ENCODE measurements at regions not wholly inside any gene's neighbourhood (a gene's known extent, or its start where the extent isn't known, plus 50 kb on each side); places are given as distances from the start of the nearest gene placed in this dataset.
A peak's percentile ranks its signal among the peaks of the same experiment; 100 is the strongest.
"Not testable (repeated sequence)": the region's sequence is repeated elsewhere in the genome, so short reads cannot be mapped to it uniquely, and the experiment has no call there.

GRCh38 chr20:7144464-7144863, 377.0 kb downstream of the BMP2 start:
- Mint-ChIP-seq H3K4me1 (no peaks in the 10 kb centered on the region), H3K36me3 (no peaks in the 10 kb centered on the region), H3K27ac (no peak overlapping the region)

GRCh38 chr20:7146552-7147219, 379.2 kb downstream of the BMP2 start:
- Mint-ChIP-seq H3K4me1 (no peaks in the 10 kb centered on the region), H3K36me3 (no peaks in the 10 kb centered on the region), H3K9me3 (peaks cover 0 to 5% (median 0%) of the 10 kb centered on the region in 7 donors), H3K27ac (no peak overlapping the region), H3K27me3 (no peaks in the 10 kb centered on the region), H3K4me3 (peak overlapping the region in 1 of 8 donors; percentile 35)
- ATAC-seq (ENCODE audit: low read depth in 2 of 2) (no peak), DNase-seq (no peak)

More at GRCh38 chr20:7144464-7144863, 377.0 kb downstream of the BMP2 start:
- no peak for ATAC-seq (ENCODE audit: low read depth in 2 of 2)
- no peak for DNase-seq
- Mint-ChIP-seq H3K27me3 (no peaks in the 10 kb centered on the region), H3K9me3 (peaks cover 0 to 5% (median 0%) of the 10 kb centered on the region in 7 donors), H3K4me3 (no peak overlapping the region)

GRCh38 chr20:7147220-7147601, 379.7 kb downstream of the BMP2 start:
- DNase-seq (no peak), ATAC-seq (ENCODE audit: low read depth in 2 of 2) (no peak)
- no peaks in the 10 kb centered on the region for H3K27me3 Mint-ChIP-seq
- peak overlapping the region in 1 of 8 donors; percentile 35 for H3K4me3 Mint-ChIP-seq
- H3K27ac Mint-ChIP-seq, result no peak overlapping the region
- H3K36me3 Mint-ChIP-seq, result no peaks in the 10 kb centered on the region
- H3K9me3 Mint-ChIP-seq, result peaks cover 0 to 5% (median 0%) of the 10 kb centered on the region in 7 donors
- no peaks in the 10 kb centered on the region for H3K4me1 Mint-ChIP-seq

GRCh38 chr20:7151676-7152470, 384.4 kb downstream of the BMP2 start:
- ATAC-seq (ENCODE audit: low read depth in 2 of 2) (no peak), DNase-seq (no peak)
- H3K4me1 Mint-ChIP-seq, result no peaks in the 10 kb centered on the region
- no peaks in the 10 kb centered on the region for H3K27me3 Mint-ChIP-seq
- peaks cover 0 to 5% (median 0%) of the 10 kb centered on the region in 7 donors for H3K9me3 Mint-ChIP-seq
- no peak overlapping the region for H3K27ac Mint-ChIP-seq
- H3K4me3 Mint-ChIP-seq, result no peak overlapping the region
- H3K36me3 Mint-ChIP-seq, result no peaks in the 10 kb centered on the region

GRCh38 chr20:7155282-7155681, 387.8 kb downstream of the BMP2 start:
- ATAC-seq (ENCODE audit: low read depth in 2 of 2) (no peak), DNase-seq (no peak)
- Mint-ChIP-seq H3K36me3 (no peaks in the 10 kb centered on the region), H3K9me3 (peaks cover 0 to 2% (median 0%) of the 10 kb centered on the region in 7 donors), H3K4me3 (no peak overlapping the region), H3K4me1 (no peaks in the 10 kb centered on the region), H3K27me3 (no peaks in the 10 kb centered on the region), H3K27ac (no peak overlapping the region)

GRCh38 chr20:7155794-7156193, 388.3 kb downstream of the BMP2 start:
- H3K27me3 Mint-ChIP-seq, result no peaks in the 10 kb centered on the region
- no peaks in the 10 kb centered on the region for H3K4me1 Mint-ChIP-seq
- H3K9me3 Mint-ChIP-seq, result peaks cover 0 to 2% (median 0%) of the 10 kb centered on the region in 7 donors
- no peak overlapping the region for H3K4me3 Mint-ChIP-seq
- ATAC-seq (ENCODE audit: low read depth in 2 of 2), result no peak
- DNase-seq, result no peak
- H3K36me3 Mint-ChIP-seq, result no peaks in the 10 kb centered on the region
- no peak overlapping the region for H3K27ac Mint-ChIP-seq

- ATAC-seq (ENCODE audit: low read depth in 2 of 2) (no peak), DNase-seq (no peak)
- Mint-ChIP-seq H3K27ac (no peak overlapping the region), H3K4me3 (no peak overlapping the region), H3K4me1 (no peaks in the 10 kb centered on the region), H3K27me3 (no peaks in the 10 kb centered on the region), H3K9me3 (peaks cover 0 to 14% (median 4%) of the 10 kb centered on the region in 7 donors), H3K36me3 (no peaks in the 10 kb centered on the region)
Observed at GRCh38 chr20:7159903-7160302, 392.4 kb downstream of the BMP2 start.

- H3K4me3 Mint-ChIP-seq, result no peak overlapping the region
- H3K27ac Mint-ChIP-seq, result no peak overlapping the region
- no peak for ATAC-seq (ENCODE audit: low read depth in 2 of 2)
- H3K27me3 Mint-ChIP-seq, result no peaks in the 10 kb centered on the region
- H3K36me3 Mint-ChIP-seq, result no peaks in the 10 kb centered on the region
- no peaks in the 10 kb centered on the region for H3K4me1 Mint-ChIP-seq
- no peak for DNase-seq
- peaks cover 0 to 26% (median 2%) of the 10 kb centered on the region in 7 donors for H3K9me3 Mint-ChIP-seq
Observed at GRCh38 chr20:7161690-7162089, 394.2 kb downstream of the BMP2 start.

GRCh38 chr20:7171911-7172310, 404.4 kb downstream of the BMP2 start:
- no peak for DNase-seq
- H3K9me3 Mint-ChIP-seq, result peaks cover 0 to 8% (median 0%) of the 10 kb centered on the region in 7 donors
- ATAC-seq (ENCODE audit: low read depth in 2 of 2), result no peak

GRCh38 chr20:7174554-7174953, 407.1 kb downstream of the BMP2 start:
- Mint-ChIP-seq H3K4me3 (no peak overlapping the region), H3K4me1 (no peaks in the 10 kb centered on the region), H3K27me3 (no peaks in the 10 kb centered on the region), H3K9me3 (peaks cover 0 to 15% (median 2%) of the 10 kb centered on the region in 7 donors), H3K36me3 (no peaks in the 10 kb centered on the region), H3K27ac (no peak overlapping the region)
- ATAC-seq (ENCODE audit: low read depth in 2 of 2) (no peak), DNase-seq (no peak)

More at GRCh38 chr20:7171911-7172310, 404.4 kb downstream of the BMP2 start:
- Mint-ChIP-seq H3K36me3 (no peaks in the 10 kb centered on the region), H3K4me3 (no peak overlapping the region), H3K4me1 (no peaks in the 10 kb centered on the region), H3K27ac (no peak overlapping the region), H3K27me3 (no peaks in the 10 kb centered on the region)

GRCh38 chr20:7175827-7176226, 408.3 kb downstream of the BMP2 start:
- not testable (repeated sequence) for ATAC-seq (ENCODE audit: low read depth in 2 of 2); H3K36me3 Mint-ChIP-seq; H3K4me3 Mint-ChIP-seq; H3K27me3 Mint-ChIP-seq; DNase-seq; H3K4me1 Mint-ChIP-seq; H3K27ac Mint-ChIP-seq
- H3K9me3 Mint-ChIP-seq, result peaks cover 0 to 20% (median 9%) of the 10 kb centered on the region in 7 donors

GRCh38 chr20:7178004-7178403, 410.5 kb downstream of the BMP2 start:
- no peaks in the 10 kb centered on the region for H3K27me3 Mint-ChIP-seq
- no peak overlapping the region for H3K4me3 Mint-ChIP-seq
- DNase-seq, result no peak
- no peak overlapping the region for H3K27ac Mint-ChIP-seq
- peaks cover 0 to 32% (median 17%) of the 10 kb centered on the region in 7 donors for H3K9me3 Mint-ChIP-seq
- H3K36me3 Mint-ChIP-seq, result no peaks in the 10 kb centered on the region
- no peak for ATAC-seq (ENCODE audit: low read depth in 2 of 2)
- no peaks in the 10 kb centered on the region for H3K4me1 Mint-ChIP-seq

GRCh38 chr20:7180256-7181045, 413.0 kb downstream of the BMP2 start:
- H3K4me1 Mint-ChIP-seq, result no peaks in the 10 kb centered on the region
- DNase-seq, result no peak
- H3K36me3 Mint-ChIP-seq, result no peaks in the 10 kb centered on the region
- peaks cover 2 to 32% (median 17%) of the 10 kb centered on the region in 7 donors for H3K9me3 Mint-ChIP-seq
- H3K27me3 Mint-ChIP-seq, result no peaks in the 10 kb centered on the region
- H3K27ac Mint-ChIP-seq, result no peak overlapping the region
- no peak for ATAC-seq (ENCODE audit: low read depth in 2 of 2)
- no peak overlapping the region for H3K4me3 Mint-ChIP-seq

Measured in naive B cell (primary cell).